Activated T-cell treated with anti-CD3 and anti-CD28 coated beads, Interleukin-2, amount 50 U/mL, for 72 hours (primary cell): ENCODE measurements at regions not wholly inside any gene's neighbourhood (a gene's known extent, or its start where the extent isn't known, plus 50 kb on each side); places are given as distances from the start of the nearest gene placed in this dataset.
A peak's percentile ranks its signal among the peaks of the same experiment; 100 is the strongest.

Experiments
- ATAC-seq, 2 donors: fragments of 150-1000 bp; cut with Tn5 transposase; replicated peaks in 1 of 2; 2 replicates each; pipeline ENCODE4 v1.10.0; 2021; ENCODE audit warnings: moderate library complexity in 2 of 2, mild to moderate bottlenecking in 1 of 2
- DNase-seq, 2 donors: peaks; one replicate each; pipeline ENCODE4 v3.0.0; 2021 to 2022; ENCODE audit warnings: mixed read lengths in 1 of 2
- H3K27ac Mint-ChIP-seq: one replicate; pipeline ENCODE4 v1.8.0; 2022; ENCODE audit warnings: mild to moderate bottlenecking, moderate library complexity, mixed read lengths
- H3K27me3 Mint-ChIP-seq: one replicate; pipeline ENCODE4 v1.8.0; 2022; ENCODE audit warnings: low read depth, mixed read lengths
- H3K36me3 Mint-ChIP-seq, 2 donors: one replicate each; pipeline ENCODE4 v1.8.0; 2022; ENCODE audit warnings: mixed read lengths in 2 of 2, mild to moderate bottlenecking in 1 of 2; ENCODE audit not compliant: insufficient read depth in 2 of 2
- H3K4me1 Mint-ChIP-seq: one replicate; pipeline ENCODE4 v1.8.0; 2022; ENCODE audit warnings: low read depth, mixed read lengths
- H3K4me3 Mint-ChIP-seq, 2 donors: one replicate each; pipeline ENCODE4 v1.8.0; 2022; ENCODE audit warnings: mild to moderate bottlenecking in 2 of 2, mixed read lengths in 2 of 2, moderate library complexity in 2 of 2
- H3K9me3 Mint-ChIP-seq, 2 donors: one replicate each; pipeline ENCODE4 v1.8.0; 2022; ENCODE audit warnings: mixed read lengths in 2 of 2

GRCh38 chr13:30135868-30136267, 171.5 kb downstream of the KATNAL1 start:
- Mint-ChIP-seq H3K9me3 (no peaks in the 10 kb centered on the region), H3K4me3 (no peak overlapping the region), H3K36me3 (no peaks in the 10 kb centered on the region), H3K27me3 (no peaks in the 10 kb centered on the region), H3K4me1 (peaks cover 20% of the 10 kb centered on the region), H3K27ac (no peak overlapping the region)
- no peak for ATAC-seq
- no peak for DNase-seq

GRCh38 chr13:30135351-30135750, 172.0 kb downstream of the KATNAL1 start:
- DNase-seq (no peak), ATAC-seq (no peak)
- Mint-ChIP-seq H3K27ac (no peak overlapping the region), H3K4me3 (no peak overlapping the region), H3K27me3 (no peaks in the 10 kb centered on the region), H3K9me3 (no peaks in the 10 kb centered on the region), H3K4me1 (peaks cover 19% of the 10 kb centered on the region), H3K36me3 (no peaks in the 10 kb centered on the region)

GRCh38 chr13:30134578-30134977, 172.8 kb downstream of the KATNAL1 start:
- ATAC-seq (no peak), DNase-seq (no peak)
- Mint-ChIP-seq H3K4me1 (peaks cover 19% of the 10 kb centered on the region), H3K27me3 (no peaks in the 10 kb centered on the region), H3K27ac (no peak overlapping the region), H3K4me3 (no peak overlapping the region), H3K9me3 (no peaks in the 10 kb centered on the region), H3K36me3 (no peaks in the 10 kb centered on the region)

GRCh38 chr13:30133996-30134395, 173.4 kb downstream of the KATNAL1 start:
- no peak overlapping the region for H3K27ac Mint-ChIP-seq
- ATAC-seq (no peak), DNase-seq (no peak)
- H3K4me1 Mint-ChIP-seq = peaks cover 19% of the 10 kb centered on the region
- no peak overlapping the region for H3K4me3 Mint-ChIP-seq
- H3K9me3 Mint-ChIP-seq = no peaks in the 10 kb centered on the region
- H3K27me3 Mint-ChIP-seq = no peaks in the 10 kb centered on the region
- H3K36me3 Mint-ChIP-seq = no peaks in the 10 kb centered on the region

GRCh38 chr13:30133554-30133912, 173.8 kb downstream of the KATNAL1 start:
- Mint-ChIP-seq H3K4me1 (peaks cover 20% of the 10 kb centered on the region), H3K27ac (no peak overlapping the region), H3K9me3 (no peaks in the 10 kb centered on the region), H3K27me3 (no peaks in the 10 kb centered on the region), H3K4me3 (no peak overlapping the region), H3K36me3 (no peaks in the 10 kb centered on the region)
- DNase-seq (no peak), ATAC-seq (no peak)

- Mint-ChIP-seq H3K4me1 (peaks cover 25% of the 10 kb centered on the region), H3K4me3 (no peak overlapping the region)
- ATAC-seq = peak; percentile 99
Observed at GRCh38 chr13:30132623-30133553, 174.5 kb downstream of the KATNAL1 start.

GRCh38 chr13:30129411-30129810, 177.9 kb downstream of the KATNAL1 start:
- DNase-seq (no peak), ATAC-seq (no peak)
- Mint-ChIP-seq H3K36me3 (no peaks in the 10 kb centered on the region), H3K27me3 (no peaks in the 10 kb centered on the region), H3K4me1 (peaks cover 25% of the 10 kb centered on the region), H3K4me3 (no peak overlapping the region), H3K9me3 (no peaks in the 10 kb centered on the region), H3K27ac (no peak overlapping the region)

More at GRCh38 chr13:30132623-30133553, 174.5 kb downstream of the KATNAL1 start:
- Mint-ChIP-seq H3K27me3 (no peaks in the 10 kb centered on the region), H3K9me3 (no peaks in the 10 kb centered on the region), H3K27ac (no peak overlapping the region), H3K36me3 (no peaks in the 10 kb centered on the region)
- peak; percentile 95 to 98 for DNase-seq

GRCh38 chr13:30128591-30128990, 178.8 kb downstream of the KATNAL1 start:
- no peaks in the 10 kb centered on the region for H3K36me3 Mint-ChIP-seq
- no peaks in the 10 kb centered on the region for H3K9me3 Mint-ChIP-seq
- H3K4me1 Mint-ChIP-seq = peaks cover 20% of the 10 kb centered on the region
- no peaks in the 10 kb centered on the region for H3K27me3 Mint-ChIP-seq
- H3K4me3 Mint-ChIP-seq = no peak overlapping the region
- ATAC-seq = no peak
- no peak for DNase-seq
- no peak overlapping the region for H3K27ac Mint-ChIP-seq

GRCh38 chr13:30128095-30128494, 179.3 kb downstream of the KATNAL1 start:
- Mint-ChIP-seq H3K4me3 (no peak overlapping the region), H3K27me3 (no peaks in the 10 kb centered on the region), H3K9me3 (no peaks in the 10 kb centered on the region), H3K4me1 (peaks cover 15% of the 10 kb centered on the region), H3K27ac (no peak overlapping the region), H3K36me3 (no peaks in the 10 kb centered on the region)
- DNase-seq = no peak
- ATAC-seq = no peak

GRCh38 chr13:30126903-30127428, 180.4 kb downstream of the KATNAL1 start:
- Mint-ChIP-seq H3K27ac (no peak overlapping the region), H3K4me3 (no peak overlapping the region), H3K9me3 (no peaks in the 10 kb centered on the region), H3K4me1 (peaks cover 12% of the 10 kb centered on the region), H3K27me3 (no peaks in the 10 kb centered on the region), H3K36me3 (no peaks in the 10 kb centered on the region)
- DNase-seq (no peak), ATAC-seq (no peak)

GRCh38 chr13:30125422-30126073, 181.8 kb downstream of the KATNAL1 start:
- H3K4me3 Mint-ChIP-seq = no peak overlapping the region
- H3K27me3 Mint-ChIP-seq = no peaks in the 10 kb centered on the region
- ATAC-seq (no peak), DNase-seq (no peak)
- no peaks in the 10 kb centered on the region for H3K36me3 Mint-ChIP-seq
- no peaks in the 10 kb centered on the region for H3K9me3 Mint-ChIP-seq
- H3K27ac Mint-ChIP-seq = no peak overlapping the region
- peaks cover 26% of the 10 kb centered on the region for H3K4me1 Mint-ChIP-seq

GRCh38 chr13:30124131-30124768, 183.1 kb downstream of the KATNAL1 start:
- Mint-ChIP-seq H3K4me3 (no peak overlapping the region), H3K9me3 (no peaks in the 10 kb centered on the region), H3K36me3 (no peaks in the 10 kb centered on the region), H3K27ac (no peak overlapping the region), H3K27me3 (no peaks in the 10 kb centered on the region), H3K4me1 (peaks cover 39% of the 10 kb centered on the region)
- ATAC-seq (no peak), DNase-seq (no peak)

- no peaks in the 10 kb centered on the region for H3K27me3 Mint-ChIP-seq
- ATAC-seq (no peak), DNase-seq (no peak)
- H3K4me1 Mint-ChIP-seq = peaks cover 42% of the 10 kb centered on the region
- H3K36me3 Mint-ChIP-seq = no peaks in the 10 kb centered on the region
- H3K27ac Mint-ChIP-seq = no peak overlapping the region
- no peaks in the 10 kb centered on the region for H3K9me3 Mint-ChIP-seq
- H3K4me3 Mint-ChIP-seq = no peak overlapping the region
Observed at GRCh38 chr13:30123575-30123974, 183.8 kb downstream of the KATNAL1 start.
